H1 (cell line): ENCODE measurements at regions not wholly inside any gene's neighbourhood (a gene's known extent, or its start where the extent isn't known, plus 50 kb on each side); places are given as distances from the start of the nearest gene placed in this dataset.

ENCODE experiments used
- ASH2L ChIP-seq: fragments of 200-600, 300-600 bp; sonication (generic); IDR thresholded peaks from one replicate; pipeline ENCODE4 v1.7.1; 2017; ENCODE audit warnings: low read length
- BACH1 ChIP-seq: IDR thresholded peaks from 2 replicates; pipeline ENCODE4 v1.6.1; 2012; ENCODE audit warnings: low read length, improper control_type of control experiment
- CBX8 ChIP-seq: fragments of 300-800, 300-1000 bp; sonication (generic); IDR thresholded peaks from 2 replicates; pipeline ENCODE4 v1.7.1; 2016; ENCODE audit warnings: low read depth, low read length, borderline replicate concordance
- CEBPB ChIP-seq: IDR thresholded peaks from 2 replicates; pipeline ENCODE4 v1.6.1; 2012; ENCODE audit warnings: low read depth, low read length
- EGR1 ChIP-seq: IDR thresholded peaks from 2 replicates; pipeline ENCODE4 v1.6.1; 2011; ENCODE audit warnings: low read depth, low read length, borderline replicate concordance
- EP300 ChIP-seq, 2 experiments: IDR thresholded peaks; 1 replicate in 1 of 2; 2 replicates in 1 of 2; pipeline ENCODE4 v1.6.1; 2011 to 2012; ENCODE audit warnings: low read depth in 2 of 2, low read length in 2 of 2, mild to moderate bottlenecking in 2 of 2, borderline replicate concordance in 1 of 2, inconsistent platforms in 1 of 2, moderate library complexity in 1 of 2
- GABPA ChIP-seq: IDR thresholded peaks from 2 replicates; pipeline ENCODE4 v1.6.1; 2011; ENCODE audit warnings: mild to moderate bottlenecking, low read length, moderate library complexity, borderline replicate concordance; ENCODE audit not compliant: insufficient read depth
- HDAC2 ChIP-seq, 2 experiments: fragments of 300-600 bp in 1 of 2; sonication (generic) in 1 of 2; IDR thresholded peaks; 2 replicates each; pipeline ENCODE4 v1.6.1; 2011 to 2012; ENCODE audit warnings: low read depth in 2 of 2, low read length in 2 of 2, mild to moderate bottlenecking in 2 of 2, moderate library complexity in 2 of 2, borderline replicate concordance in 1 of 2, inconsistent platforms in 1 of 2
- JUND ChIP-seq: IDR thresholded peaks from 2 replicates; pipeline ENCODE4 v1.6.1; 2011; ENCODE audit warnings: mild to moderate bottlenecking, improper control_type of control experiment, low read length
- NRF1 ChIP-seq: IDR thresholded peaks from 2 replicates; pipeline ENCODE4 v1.6.1; 2011; ENCODE audit warnings: mild to moderate bottlenecking, low read depth, low read length, improper control_type of control experiment
- POU5F1 ChIP-seq: IDR thresholded peaks from 2 replicates; pipeline ENCODE4 v1.6.1; 2011; ENCODE audit warnings: low read depth, mild to moderate bottlenecking, low read length, moderate library complexity
- SUZ12 ChIP-seq: fragments of 200-600 bp; sonication (generic); IDR thresholded peaks from 2 replicates; pipeline ENCODE4 v1.6.1; 2012; ENCODE audit warnings: mild to moderate bottlenecking, inconsistent platforms, low read length, moderate library complexity, mixed read lengths
- TAF7 ChIP-seq: optimal IDR thresholded peaks from 2 replicates; pipeline ENCODE3; 2011; ENCODE audit warnings: low read depth, mild to moderate bottlenecking, inconsistent platforms, low read length, moderate library complexity, borderline replicate concordance
- TBP ChIP-seq: IDR thresholded peaks from 2 replicates; pipeline ENCODE4 v1.6.1; 2011; ENCODE audit warnings: low read depth, low read length, improper control_type of control experiment
- TCF12 ChIP-seq: IDR thresholded peaks from 2 replicates; pipeline ENCODE4 v1.6.1; 2011; ENCODE audit warnings: low read depth, mild to moderate bottlenecking, low read length

DNA sequence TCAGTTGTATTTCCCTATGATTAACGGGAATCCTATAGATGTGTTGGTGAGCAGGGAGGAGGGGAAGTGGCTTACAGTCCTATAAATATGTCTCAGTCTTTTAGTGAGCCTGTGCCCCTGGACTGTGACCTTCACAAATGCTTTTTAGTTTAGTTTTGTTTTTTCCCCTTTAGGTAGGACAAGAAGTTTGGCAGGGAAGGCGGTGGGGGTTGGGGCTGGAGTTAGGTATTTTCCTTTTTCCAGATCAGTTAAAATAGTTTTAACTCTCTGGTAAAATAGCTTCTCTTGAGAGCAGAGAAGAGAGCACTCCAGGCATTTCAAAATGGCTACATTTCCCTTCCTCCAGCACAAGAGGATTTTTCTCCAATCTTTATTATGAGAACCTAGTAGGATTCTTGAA lies 272.1 kb downstream of the SPATA31D1 start (continued):
- no peak for TF ChIP-seq EGR1
- no peak for TF ChIP-seq CBX8
- TF ChIP-seq EP300 (IDR thresholded peaks at IDR 0.05; ENCODE audit: borderline replicate concordance in 1 of 2, low read depth in 2 of 2, low read length in 2 of 2): no peak
- TF ChIP-seq ASH2L: no peak
- TF ChIP-seq SUZ12: no peak
- no peak for TF ChIP-seq CEBPB
- no peak for TF ChIP-seq HDAC2 (IDR thresholded peaks at IDR 0.05; ENCODE audit: borderline replicate concordance in 1 of 2, low read depth in 2 of 2, low read length in 2 of 2)
- TF ChIP-seq POU5F1: no peak
- no peak for TF ChIP-seq TAF7
- TF ChIP-seq TBP: no peak
- TF ChIP-seq GABPA: no peak
- TF ChIP-seq TCF12: no peak
- TF ChIP-seq BACH1: no peak
- no peak for TF ChIP-seq JUND
- no peak for TF ChIP-seq NRF1
